HepG2 (cell line): ENCODE measurements at regions not wholly inside any gene's neighbourhood (a gene's known extent, or its start where the extent isn't known, plus 50 kb on each side); places are given as distances from the start of the nearest gene placed in this dataset.

Experiments
- ATAC-seq: fragments of 200-7000 bp; cut with Tn5 transposase; 3 replicates; pipeline ENCODE4 v1.9.1; 2020; ENCODE audit warnings: mild to moderate bottlenecking, moderate library complexity
- BruUV-seq: library from RNA; stranded (reverse); fragments of 400-500 nt; replicated peaks from 2 replicates; lab custom pipeline; 2021; lab: Mats Ljungman, UMichigan
- CTCF ChIA-PET: fragments of 300-600 bp; formaldehyde crosslinking; extraction: SDS; loops from one replicate; lab custom pipeline; 2021; ENCODE audit warnings: low total read pairs, inconsistent platforms, low intra/inter-chr PET ratio; lab: Yijun Ruan, JAX
- POLR2A ChIA-PET: fragments of 350-600 bp; sonication (Branson Sonifier 250); formaldehyde crosslinking; loops from one replicate; lab custom pipeline; 2020; ENCODE audit warnings: antibody characterized with exemption, inconsistent platforms; lab: Yijun Ruan, JAX
- DNase-seq: peaks from one replicate; pipeline ENCODE4 v3.0.0-alpha.2; 2015; ENCODE audit warnings: low spot score
- FAIRE-seq: peaks from 3 replicates; lab custom pipeline; 2011; peaks lifted over from hg19 to GRCh38; lab: Jason Lieb, UNC
- H2AFZ ChIP-seq: one replicate; pipeline ENCODE4 v1.6.1; 2011; ENCODE audit warnings: low read length, inconsistent platforms
- H3K27ac ChIP-seq: fragments of 300-600 bp; 3 replicates; pipeline ENCODE4 v1.8.0; 2011; ENCODE audit warnings: mixed run types, mild to moderate bottlenecking, mixed read lengths, low read length, inconsistent platforms; ENCODE audit not compliant: insufficient read depth; ENCODE audit errors: extremely low read length
- H3K27me3 ChIP-seq, 2 experiments: fragments of 200-600 bp in 1 of 2; 2 replicates in 1 of 2; 3 replicates in 1 of 2; pipeline versions ENCODE4 v1.6.0 to v1.8.0; 2011; ENCODE audit warnings: low read length in 2 of 2, mild to moderate bottlenecking in 2 of 2, moderate library complexity in 2 of 2, inconsistent platforms in 1 of 2; ENCODE audit not compliant: insufficient read depth in 2 of 2, control insufficient read depth in 1 of 2
- H3K36me3 ChIP-seq, 2 experiments: fragments of 200-600 bp in 1 of 2; replicated peaks in 1 of 2; 2 replicates in 1 of 2; 3 replicates in 1 of 2; pipeline versions ENCODE4 v1.5.1 to v1.8.0; 2011; ENCODE audit warnings: low read length in 2 of 2, inconsistent platforms in 1 of 2; ENCODE audit not compliant: insufficient read depth in 2 of 2, control insufficient read depth in 1 of 2
- H3K4me1 ChIP-seq: 2 replicates; pipeline ENCODE4 v1.5.1; 2012; ENCODE audit warnings: low read length, inconsistent platforms; ENCODE audit not compliant: insufficient read depth
- H3K4me2 ChIP-seq: 2 replicates; pipeline ENCODE4 v1.6.0; 2011; ENCODE audit warnings: low read depth, low read length, inconsistent platforms
- H3K4me3 ChIP-seq, 3 experiments: fragments of 200-600 bp in 1 of 3; sonication (generic), shearing (Covaris generic) in 1 of 3; replicated peaks in 1 of 3; 2 replicates each; pipeline ENCODE4 v1.5.1; 2011 to 2016; ENCODE audit warnings: low read length in 3 of 3, inconsistent platforms in 2 of 3, low read depth in 2 of 3, mild to moderate bottlenecking in 2 of 3, control low read depth in 1 of 3, mixed read lengths in 1 of 3; ENCODE audit not compliant: insufficient read depth in 1 of 3
- H3K79me2 ChIP-seq: one replicate; pipeline ENCODE4 v1.6.1; 2011; ENCODE audit warnings: low read length, inconsistent platforms; ENCODE audit not compliant: insufficient read depth
- H3K9ac ChIP-seq: 2 replicates; pipeline ENCODE4 v1.6.0; 2011; ENCODE audit warnings: mild to moderate bottlenecking, low read depth, low read length, inconsistent platforms; ENCODE audit not compliant: insufficient read depth
- H3K9me3 ChIP-seq: 2 replicates; pipeline ENCODE4 v1.5.1; 2012; ENCODE audit warnings: mild to moderate bottlenecking, low read length
- H4K20me1 ChIP-seq: 2 replicates; pipeline ENCODE4 v1.6.0; 2011; ENCODE audit warnings: inconsistent platforms, mild to moderate bottlenecking, low read length, moderate library complexity; ENCODE audit not compliant: insufficient read depth
- CHCHD3 ChIP-seq: sonication (generic); formaldehyde crosslinking; IDR thresholded peaks from 2 replicates; pipeline ENCODE4 v1.8.0; 2022; ENCODE audit warnings: mild to moderate bottlenecking, missing genetic modification reagents, moderate library complexity
- HDAC6 ChIP-seq: fragments of 200-600 bp; sonication (generic); IDR thresholded peaks from 2 replicates; pipeline ENCODE4 v1.7.0; 2017; ENCODE audit warnings: mild to moderate bottlenecking, antibody characterized with exemption, low read length, low read depth
- NCOA5 ChIP-seq: sonication (generic); formaldehyde crosslinking; IDR thresholded peaks from 2 replicates; pipeline ENCODE4 v1.4.0; 2020; ENCODE audit warnings: missing genetic modification reagents
- SETDB1 ChIP-seq: sonication (generic); formaldehyde crosslinking; IDR thresholded peaks from 2 replicates; pipeline ENCODE4 v1.5.1; 2020; ENCODE audit warnings: missing genetic modification reagents, mild to moderate bottlenecking, borderline replicate concordance
- SRSF4 ChIP-seq: fragments of 200-400 bp; formaldehyde crosslinking; IDR thresholded peaks from one replicate; pipeline ENCODE4 v1.6.1; 2018; ENCODE audit warnings: mild to moderate bottlenecking, low read depth, low read length, moderate library complexity; ENCODE audit not compliant: poor library complexity, severe bottlenecking
- ZNF256 ChIP-seq: sonication (generic); formaldehyde crosslinking; conservative IDR thresholded peaks from 2 replicates; pipeline ENCODE4 v1.4.0; 2020; ENCODE audit warnings: missing genetic modification reagents
- ZNF337 ChIP-seq: sonication (generic); formaldehyde crosslinking; IDR thresholded peaks from 2 replicates; pipeline ENCODE4 v1.5.1; 2020; ENCODE audit warnings: missing genetic modification reagents, low read depth, mild to moderate bottlenecking, borderline replicate concordance
- ZNF614 ChIP-seq: IDR thresholded peaks from 2 replicates; pipeline ENCODE4 v1.6.1; 2018; ENCODE audit warnings: missing biosample characterization, missing genetic modification reagents, inconsistent platforms, borderline replicate concordance
- WGBS: methylation state at CpG from one replicate; pipeline ENCODE4 v1.1.6; 2017; ENCODE audit warnings: low lambda C conversion rate; 5-methylcytosine and 5-hydroxymethylcytosine counted together
- in situ Hi-C: cut with HindIII; loops from 2 replicates; pipeline ENCODE4 v1.10.0; 2017; ENCODE audit warnings: low pct_unique_long_range_greater_than_20kb; ENCODE audit not compliant: extremely low pct_ligation_motif_present
- intact Hi-C: fragments of 100-400 bp; cut with micrococcal nuclease; formaldehyde crosslinking; loops from one replicate; pipeline ENCODE4 v1.10.0; 2022; ENCODE audit not compliant: unreplicated experiment
- TF ChIP-seq, protein P1 (sequence below): sonication (generic); formaldehyde crosslinking; conservative IDR thresholded peaks from 2 replicates; pipeline ENCODE4 v1.8.0; 2022; ENCODE audit warnings: mild to moderate bottlenecking, moderate library complexity, missing genetic modification reagents
- TF ChIP-seq, protein P2 (sequence below): sonication (generic); formaldehyde crosslinking; IDR thresholded peaks from 2 replicates; pipeline ENCODE4 v1.4.0; 2020; ENCODE audit warnings: missing genetic modification reagents

DNA sequence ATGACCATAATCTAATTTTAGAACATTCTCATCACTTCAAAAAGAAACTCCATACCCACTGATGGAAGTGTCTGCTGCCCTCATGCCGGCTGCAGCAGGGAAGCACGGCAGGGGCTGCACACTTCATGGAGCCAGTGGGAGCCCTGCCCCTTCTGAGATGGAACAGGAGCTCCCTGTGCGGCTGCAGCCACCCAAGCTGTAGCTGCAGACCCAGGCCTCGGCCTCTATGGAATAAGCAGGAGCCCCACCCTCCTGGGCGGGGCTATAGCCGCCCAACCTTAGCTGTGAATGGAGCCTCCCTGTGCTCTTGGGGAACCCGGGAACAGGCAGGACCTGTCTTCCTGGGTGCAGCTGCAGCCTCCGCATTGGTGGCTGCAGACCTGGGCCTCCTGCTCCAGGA lies 128.5 kb downstream of the NUDT12 start:
- H3K27ac ChIP-seq: no peak overlapping the region
- intact Hi-C loops (no loop called here), in situ Hi-C loops (no loop called here)
- H3K4me3 ChIP-seq: no peak overlapping the region
- H3K4me2 ChIP-seq: no peak overlapping the region
- CTCF ChIA-PET: no interaction called here
- H3K79me2 ChIP-seq: no peaks in the 10 kb centered on the region
- H3K4me1 ChIP-seq: no peaks in the 10 kb centered on the region
- no peak overlapping the region for H2AFZ ChIP-seq
- no peak overlapping the region for H3K9ac ChIP-seq
- BruUV-seq: no TSS peak
- no peaks in the 10 kb centered on the region for H4K20me1 ChIP-seq
- no peaks in the 10 kb centered on the region for H3K36me3 ChIP-seq
- no peak for DNase-seq
- POLR2A ChIA-PET: no interaction called here
- H3K9me3 ChIP-seq: no peaks in the 10 kb centered on the region
- TF ChIP-seq CHCHD3 (CRISPR knock-in tag) (no peak), NCOA5 (no peak), ZNF256 (CRISPR knock-in tag) (no peak), HDAC6 (no peak)
- ATAC-seq: no peak; the same call in 2 of the 3 replicates
- no peaks in the 10 kb centered on the region for H3K27me3 ChIP-seq
- 55% methylated on average over 4 of the region's 8 CpGs for WGBS
- FAIRE-seq: no peak

DNA sequence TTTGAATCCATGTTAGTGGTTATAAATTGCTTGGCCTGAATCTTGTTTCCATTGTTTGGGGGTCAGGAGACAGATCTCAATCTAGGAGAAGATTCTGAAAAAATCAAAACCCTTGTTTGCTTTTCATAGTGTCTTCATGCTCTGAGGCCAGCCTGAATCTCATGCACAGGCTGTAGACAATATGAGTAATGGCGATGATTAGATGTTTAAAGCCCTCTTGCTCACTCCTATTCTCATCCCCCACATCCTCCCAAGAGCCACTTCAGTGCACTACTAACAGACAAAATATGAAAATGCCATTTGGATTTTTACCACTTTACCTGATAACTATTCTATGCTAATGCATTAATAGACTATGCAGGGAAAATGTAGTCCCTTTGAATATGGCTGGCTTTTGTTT lies 129.4 kb downstream of the NUDT12 start:
- H3K9me3 ChIP-seq: no peaks in the 10 kb centered on the region
- H3K4me2 ChIP-seq: no peak overlapping the region
- ATAC-seq (no peak), FAIRE-seq (no peak), DNase-seq (no peak)
- no peak overlapping the region for H3K4me3 ChIP-seq
- H3K36me3 ChIP-seq: no peaks in the 10 kb centered on the region
- in situ Hi-C loops: no loop called here
- 100% methylated on average over 1 of the region's 1 CpG for WGBS
- intact Hi-C loops: no loop called here
- no peaks in the 10 kb centered on the region for H3K27me3 ChIP-seq
- no peaks in the 10 kb centered on the region for H3K79me2 ChIP-seq
- ChIA-PET POLR2A (no interaction called here), CTCF (no interaction called here)
- no TSS peak for BruUV-seq
- H4K20me1 ChIP-seq: no peaks in the 10 kb centered on the region
- no peak overlapping the region for H3K27ac ChIP-seq
- no peak overlapping the region for H2AFZ ChIP-seq
- H3K4me1 ChIP-seq: peaks cover 2% of the 10 kb centered on the region; the same call in 1 of the 2 replicates
- H3K9ac ChIP-seq: no peak overlapping the region
- TF ChIP-seq SETDB1 (CRISPR knock-in tag) (no peak), ZNF337 (CRISPR knock-in tag) (no peak), SRSF4 (no peak), ZNF614 (CRISPR knock-in tag) (no peak)
- TF ChIP-seq, protein P1, sequence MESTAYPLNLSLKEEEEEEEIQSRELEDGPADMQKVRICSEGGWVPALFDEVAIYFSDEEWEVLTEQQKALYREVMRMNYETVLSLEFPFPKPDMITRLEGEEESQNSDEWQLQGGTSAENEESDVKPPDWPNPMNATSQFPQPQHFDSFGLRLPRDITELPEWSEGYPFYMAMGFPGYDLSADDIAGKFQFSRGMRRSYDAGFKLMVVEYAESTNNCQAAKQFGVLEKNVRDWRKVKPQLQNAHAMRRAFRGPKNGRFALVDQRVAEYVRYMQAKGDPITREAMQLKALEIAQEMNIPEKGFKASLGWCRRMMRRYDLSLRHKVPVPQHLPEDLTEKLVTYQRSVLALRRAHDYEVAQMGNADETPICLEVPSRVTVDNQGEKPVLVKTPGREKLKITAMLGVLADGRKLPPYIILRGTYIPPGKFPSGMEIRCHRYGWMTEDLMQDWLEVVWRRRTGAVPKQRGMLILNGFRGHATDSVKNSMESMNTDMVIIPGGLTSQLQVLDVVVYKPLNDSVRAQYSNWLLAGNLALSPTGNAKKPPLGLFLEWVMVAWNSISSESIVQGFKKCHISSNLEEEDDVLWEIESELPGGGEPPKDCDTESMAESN (CRISPR knock-in tag): no peak
- TF ChIP-seq, protein P2, sequence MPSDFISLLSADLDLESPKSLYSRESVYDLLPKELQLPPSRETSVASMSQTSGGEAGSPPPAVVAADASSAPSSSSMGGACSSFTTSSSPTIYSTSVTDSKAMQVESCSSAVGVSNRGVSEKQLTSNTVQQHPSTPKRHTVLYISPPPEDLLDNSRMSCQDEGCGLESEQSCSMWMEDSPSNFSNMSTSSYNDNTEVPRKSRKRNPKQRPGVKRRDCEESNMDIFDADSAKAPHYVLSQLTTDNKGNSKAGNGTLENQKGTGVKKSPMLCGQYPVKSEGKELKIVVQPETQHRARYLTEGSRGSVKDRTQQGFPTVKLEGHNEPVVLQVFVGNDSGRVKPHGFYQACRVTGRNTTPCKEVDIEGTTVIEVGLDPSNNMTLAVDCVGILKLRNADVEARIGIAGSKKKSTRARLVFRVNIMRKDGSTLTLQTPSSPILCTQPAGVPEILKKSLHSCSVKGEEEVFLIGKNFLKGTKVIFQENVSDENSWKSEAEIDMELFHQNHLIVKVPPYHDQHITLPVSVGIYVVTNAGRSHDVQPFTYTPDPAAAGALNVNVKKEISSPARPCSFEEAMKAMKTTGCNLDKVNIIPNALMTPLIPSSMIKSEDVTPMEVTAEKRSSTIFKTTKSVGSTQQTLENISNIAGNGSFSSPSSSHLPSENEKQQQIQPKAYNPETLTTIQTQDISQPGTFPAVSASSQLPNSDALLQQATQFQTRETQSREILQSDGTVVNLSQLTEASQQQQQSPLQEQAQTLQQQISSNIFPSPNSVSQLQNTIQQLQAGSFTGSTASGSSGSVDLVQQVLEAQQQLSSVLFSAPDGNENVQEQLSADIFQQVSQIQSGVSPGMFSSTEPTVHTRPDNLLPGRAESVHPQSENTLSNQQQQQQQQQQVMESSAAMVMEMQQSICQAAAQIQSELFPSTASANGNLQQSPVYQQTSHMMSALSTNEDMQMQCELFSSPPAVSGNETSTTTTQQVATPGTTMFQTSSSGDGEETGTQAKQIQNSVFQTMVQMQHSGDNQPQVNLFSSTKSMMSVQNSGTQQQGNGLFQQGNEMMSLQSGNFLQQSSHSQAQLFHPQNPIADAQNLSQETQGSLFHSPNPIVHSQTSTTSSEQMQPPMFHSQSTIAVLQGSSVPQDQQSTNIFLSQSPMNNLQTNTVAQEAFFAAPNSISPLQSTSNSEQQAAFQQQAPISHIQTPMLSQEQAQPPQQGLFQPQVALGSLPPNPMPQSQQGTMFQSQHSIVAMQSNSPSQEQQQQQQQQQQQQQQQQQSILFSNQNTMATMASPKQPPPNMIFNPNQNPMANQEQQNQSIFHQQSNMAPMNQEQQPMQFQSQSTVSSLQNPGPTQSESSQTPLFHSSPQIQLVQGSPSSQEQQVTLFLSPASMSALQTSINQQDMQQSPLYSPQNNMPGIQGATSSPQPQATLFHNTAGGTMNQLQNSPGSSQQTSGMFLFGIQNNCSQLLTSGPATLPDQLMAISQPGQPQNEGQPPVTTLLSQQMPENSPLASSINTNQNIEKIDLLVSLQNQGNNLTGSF (CRISPR knock-in tag): no peak
